ENCODE measurements at regions not wholly inside any gene's neighbourhood (a gene's known extent, or its start where the extent isn't known, plus 50 kb on each side); places are given as distances from the start of the nearest gene placed in this dataset.

DNA sequence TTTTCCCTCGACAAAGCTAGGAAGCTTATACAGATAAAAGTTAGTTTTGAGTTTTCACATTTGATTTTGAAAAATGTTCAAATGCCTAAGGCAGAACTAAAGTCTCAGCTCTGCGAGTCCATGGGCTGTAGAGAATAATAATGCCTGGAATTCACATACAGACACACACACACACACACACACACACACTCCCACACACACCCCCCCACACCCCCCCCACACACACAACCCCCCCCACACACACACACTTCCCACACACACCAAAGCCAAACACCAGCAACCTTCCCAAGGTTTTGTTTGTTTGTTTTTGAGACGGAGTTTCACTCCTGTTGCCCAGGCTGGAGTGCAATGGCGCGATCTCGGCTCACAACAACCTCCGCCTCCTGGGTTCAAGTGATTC is 62.8 kb upstream of the EIF5 start:
- Mint-ChIP-seq H3K4me1 (ENCODE audit: unreplicated experiment) (peaks cover 9% of the 10 kb centered on the region), H3K36me3 (peaks cover 5% of the 10 kb centered on the region), H3K9me3 (peaks cover 6% of the 10 kb centered on the region), H3K27ac (no peak overlapping the region), H3K4me3 (no peak overlapping the region), H3K27me3 (peaks cover 16% of the 10 kb centered on the region)
- DNase-seq (ENCODE audit: extremely low spot score, unreplicated experiment) = no peak
- TF ChIP-seq, protein P1, sequence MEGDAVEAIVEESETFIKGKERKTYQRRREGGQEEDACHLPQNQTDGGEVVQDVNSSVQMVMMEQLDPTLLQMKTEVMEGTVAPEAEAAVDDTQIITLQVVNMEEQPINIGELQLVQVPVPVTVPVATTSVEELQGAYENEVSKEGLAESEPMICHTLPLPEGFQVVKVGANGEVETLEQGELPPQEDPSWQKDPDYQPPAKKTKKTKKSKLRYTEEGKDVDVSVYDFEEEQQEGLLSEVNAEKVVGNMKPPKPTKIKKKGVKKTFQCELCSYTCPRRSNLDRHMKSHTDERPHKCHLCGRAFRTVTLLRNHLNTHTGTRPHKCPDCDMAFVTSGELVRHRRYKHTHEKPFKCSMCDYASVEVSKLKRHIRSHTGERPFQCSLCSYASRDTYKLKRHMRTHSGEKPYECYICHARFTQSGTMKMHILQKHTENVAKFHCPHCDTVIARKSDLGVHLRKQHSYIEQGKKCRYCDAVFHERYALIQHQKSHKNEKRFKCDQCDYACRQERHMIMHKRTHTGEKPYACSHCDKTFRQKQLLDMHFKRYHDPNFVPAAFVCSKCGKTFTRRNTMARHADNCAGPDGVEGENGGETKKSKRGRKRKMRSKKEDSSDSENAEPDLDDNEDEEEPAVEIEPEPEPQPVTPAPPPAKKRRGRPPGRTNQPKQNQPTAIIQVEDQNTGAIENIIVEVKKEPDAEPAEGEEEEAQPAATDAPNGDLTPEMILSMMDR (conservative IDR thresholded peaks at IDR 0.05) = no peak

DNA sequence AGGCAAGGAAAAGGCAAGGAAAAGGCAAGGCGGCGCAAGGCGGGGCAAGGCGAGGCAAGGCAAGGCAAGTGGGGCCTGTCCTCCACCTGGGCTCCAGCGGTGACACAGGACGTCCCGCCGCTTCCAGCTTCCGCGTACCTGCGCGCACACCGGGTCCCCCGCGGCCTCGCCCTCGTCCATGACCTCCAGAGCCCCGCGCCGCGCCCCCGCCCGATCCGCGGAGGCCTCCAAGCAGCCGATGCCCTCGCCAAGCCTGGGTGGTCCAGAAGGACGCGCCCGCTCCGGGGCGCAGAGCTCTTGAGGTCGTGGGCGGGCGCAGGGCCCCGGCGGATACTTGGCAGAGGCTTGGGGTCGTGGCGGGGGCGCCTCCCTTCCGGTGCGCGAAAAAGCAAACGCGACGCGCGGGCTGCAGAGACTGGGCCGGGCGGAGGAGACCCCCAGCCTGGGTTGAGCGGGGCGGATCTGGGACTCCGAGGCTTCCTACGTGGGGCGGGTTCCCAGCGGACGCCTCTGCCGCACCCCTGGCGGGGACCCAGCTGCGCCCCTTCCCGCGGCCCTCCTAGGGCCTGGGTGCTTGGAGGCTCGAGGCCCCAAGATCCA is 60.8 kb upstream of the EIF5 start:
- H3K9me3 Mint-ChIP-seq = peaks cover 6% of the 10 kb centered on the region
- peaks cover 31% of the 10 kb centered on the region for H3K27me3 Mint-ChIP-seq
- H3K4me3 Mint-ChIP-seq = no peak overlapping the region
- H3K27ac Mint-ChIP-seq = no peak overlapping the region
- no peak for DNase-seq (ENCODE audit: extremely low spot score, unreplicated experiment)
- no peaks in the 10 kb centered on the region for H3K4me1 Mint-ChIP-seq (ENCODE audit: unreplicated experiment)
- peaks cover 5% of the 10 kb centered on the region for H3K36me3 Mint-ChIP-seq
- TF ChIP-seq, protein P1 (conservative IDR thresholded peaks at IDR 0.05) = no peak

DNA sequence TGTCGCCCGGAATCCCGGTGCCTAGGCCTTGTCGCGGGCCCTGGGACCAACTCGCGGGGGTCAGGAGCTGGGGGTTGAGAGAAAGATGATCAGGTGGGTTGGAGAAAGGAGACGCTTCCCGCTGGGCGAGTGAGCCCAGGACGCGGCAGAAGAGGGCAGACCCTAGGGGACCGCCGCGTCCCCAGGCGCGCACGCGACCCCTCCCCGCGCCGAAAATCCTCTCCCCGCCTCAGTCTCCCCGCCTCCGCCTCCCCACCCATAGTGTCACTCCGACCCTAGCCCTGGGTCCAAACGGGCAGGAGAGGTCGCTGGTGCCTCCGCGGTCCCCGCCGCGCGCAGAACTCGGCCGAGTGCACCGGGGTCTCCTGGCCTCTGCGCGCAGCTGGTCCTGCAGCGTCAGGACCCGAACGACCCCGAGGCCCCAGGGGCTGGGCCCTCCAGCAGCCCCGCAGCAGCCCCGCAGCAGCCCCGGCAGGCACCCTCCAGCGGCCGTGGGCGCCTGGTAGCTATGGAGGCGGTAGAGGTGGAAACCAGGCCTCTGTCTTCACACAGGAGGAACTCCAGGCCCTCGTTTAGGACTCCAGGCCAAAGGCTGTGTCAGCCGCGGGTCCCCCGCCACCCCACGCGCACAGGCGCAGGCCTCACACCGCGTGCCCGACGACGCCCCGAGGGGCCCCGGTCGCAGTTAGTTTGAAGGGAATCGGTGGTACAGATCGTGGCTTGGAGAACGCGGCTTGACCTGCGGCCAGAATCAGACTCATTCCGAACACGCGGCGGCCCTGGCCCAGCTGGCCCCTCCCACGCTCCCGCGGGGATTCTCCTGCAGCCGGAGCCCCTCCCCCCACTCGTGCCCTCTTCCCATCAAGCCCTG is 60.1 kb upstream of the EIF5 start:
- H3K27me3 Mint-ChIP-seq = peaks cover 36% of the 10 kb centered on the region
- no peak overlapping the region for H3K27ac Mint-ChIP-seq
- TF ChIP-seq, protein P1 (conservative IDR thresholded peaks at IDR 0.05) = no peak
- DNase-seq (ENCODE audit: extremely low spot score, unreplicated experiment) = no peak
- peaks cover 5% of the 10 kb centered on the region for H3K36me3 Mint-ChIP-seq
- H3K4me3 Mint-ChIP-seq = no peak overlapping the region
- peaks cover 6% of the 10 kb centered on the region for H3K9me3 Mint-ChIP-seq
- no peaks in the 10 kb centered on the region for H3K4me1 Mint-ChIP-seq (ENCODE audit: unreplicated experiment)

DNA sequence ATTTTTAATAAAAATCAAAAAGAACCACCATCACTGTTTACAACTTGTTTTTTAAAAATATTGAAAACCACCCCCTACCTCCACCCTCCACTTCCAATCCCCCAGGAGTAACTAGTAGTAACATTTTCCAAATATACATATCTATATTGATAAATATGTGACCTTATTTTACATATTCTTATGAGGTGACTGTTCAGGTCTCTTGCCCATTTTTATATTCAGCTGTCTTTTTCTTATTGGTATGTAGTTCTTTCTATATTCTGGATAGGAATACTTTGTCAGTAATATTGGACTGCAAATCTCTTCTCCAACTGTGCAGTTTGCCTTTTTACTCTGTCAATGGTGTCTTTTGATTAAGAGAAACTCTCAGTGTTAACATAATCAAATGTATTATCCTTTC is 59.0 kb upstream of the EIF5 start:
- H3K27me3 Mint-ChIP-seq = peaks cover 42% of the 10 kb centered on the region
- peak overlapping the region; percentile 18 for H3K4me3 Mint-ChIP-seq
- TF ChIP-seq, protein P1 (conservative IDR thresholded peaks at IDR 0.05) = no peak
- peaks cover 6% of the 10 kb centered on the region for H3K9me3 Mint-ChIP-seq
- no peaks in the 10 kb centered on the region for H3K4me1 Mint-ChIP-seq (ENCODE audit: unreplicated experiment)
- H3K27ac Mint-ChIP-seq = no peak overlapping the region
- no peak for DNase-seq (ENCODE audit: extremely low spot score, unreplicated experiment)
- peaks cover 5% of the 10 kb centered on the region for H3K36me3 Mint-ChIP-seq

DNA sequence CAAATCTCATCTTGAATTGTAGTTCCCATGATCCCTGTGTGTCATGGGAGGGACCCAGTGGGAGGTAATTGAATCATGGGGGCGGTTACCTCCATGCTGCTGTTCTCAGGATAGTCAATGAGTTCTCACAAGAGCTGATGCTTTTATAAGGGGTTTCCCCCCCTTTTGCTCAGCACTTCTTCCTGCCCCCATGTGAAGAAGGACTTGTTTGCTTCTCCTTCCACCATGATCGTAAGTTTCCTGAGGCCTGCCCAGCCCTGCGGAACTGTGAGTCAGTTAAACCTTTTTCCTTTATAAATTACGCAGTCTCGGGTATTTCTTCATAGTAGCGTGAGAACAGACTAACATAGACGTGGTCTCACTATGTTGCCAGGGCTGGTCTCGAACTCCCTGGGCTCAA is 56.1 kb upstream of the EIF5 start:
- Mint-ChIP-seq H3K36me3 (peaks cover 5% of the 10 kb centered on the region), H3K27me3 (peaks cover 59% of the 10 kb centered on the region), H3K4me3 (peak overlapping the region; percentile 51), H3K9me3 (peaks cover 6% of the 10 kb centered on the region), H3K4me1 (ENCODE audit: unreplicated experiment) (no peaks in the 10 kb centered on the region), H3K27ac (no peak overlapping the region)
- TF ChIP-seq, protein P1 (conservative IDR thresholded peaks at IDR 0.05) = no peak
- DNase-seq (ENCODE audit: extremely low spot score, unreplicated experiment) = no peak

All from type B pancreatic cell (in vitro differentiated cells).